Endodermal cell (in vitro differentiated cells): ENCODE measurements at regions not wholly inside any gene's neighbourhood (a gene's known extent, or its start where the extent isn't known, plus 50 kb on each side); places are given as distances from the start of the nearest gene placed in this dataset.

Experiments used
- DNase-seq: peaks from one replicate; pipeline ENCODE4 v3.0.0-alpha.2; 2017
- H3K27ac ChIP-seq: 2 replicates; pipeline ENCODE4 v1.5.1; 2013; ENCODE audit warnings: mild to moderate bottlenecking, low read depth, low read length, moderate library complexity
- H3K27me3 ChIP-seq: 2 replicates; pipeline ENCODE4 v1.6.1; 2013; ENCODE audit warnings: mild to moderate bottlenecking, low read length, moderate library complexity; ENCODE audit not compliant: insufficient read depth, control insufficient read depth, poor library complexity, severe bottlenecking
- H3K36me3 ChIP-seq: 2 replicates; pipeline ENCODE4 v1.7.0; 2013; ENCODE audit warnings: mild to moderate bottlenecking, low read length, moderate library complexity; ENCODE audit not compliant: control insufficient read depth, insufficient read depth
- H3K4me1 ChIP-seq: one replicate; pipeline ENCODE4 v1.7.0; 2013; ENCODE audit warnings: low read length; ENCODE audit not compliant: control insufficient read depth, insufficient read depth
- H3K4me3 ChIP-seq: 2 replicates; pipeline ENCODE4 v1.5.1; 2013; ENCODE audit warnings: mild to moderate bottlenecking, low read length, moderate library complexity
- H3K9ac ChIP-seq: 2 replicates; pipeline ENCODE4 v1.6.1; 2013; ENCODE audit warnings: mild to moderate bottlenecking, low read length, moderate library complexity; ENCODE audit not compliant: poor library complexity, severe bottlenecking; ENCODE audit errors: extremely low read depth
- H3K9me3 ChIP-seq: 2 replicates; pipeline ENCODE4 v1.6.1; 2013; ENCODE audit warnings: mild to moderate bottlenecking, low read length, moderate library complexity; ENCODE audit not compliant: control insufficient read depth
- H3K27ac Mint-ChIP-seq: 2 replicates; pipeline ENCODE4 v1.8.0; 2020; ENCODE audit warnings: mixed read lengths
- H3K27me3 Mint-ChIP-seq: 2 replicates; pipeline ENCODE4 v1.8.0; 2021; ENCODE audit warnings: mild to moderate bottlenecking, mixed read lengths; ENCODE audit not compliant: insufficient read depth
- H3K36me3 Mint-ChIP-seq: 2 replicates; pipeline ENCODE4 v1.8.0; 2020; ENCODE audit warnings: low read depth, mixed read lengths
- H3K4me1 Mint-ChIP-seq: 2 replicates; pipeline ENCODE4 v1.8.0; 2020; ENCODE audit warnings: mixed read lengths
- H3K4me3 Mint-ChIP-seq: 2 replicates; pipeline ENCODE4 v1.8.0; 2020; ENCODE audit warnings: mild to moderate bottlenecking, moderate library complexity, mixed read lengths
- H3K9me3 Mint-ChIP-seq: 2 replicates; pipeline ENCODE4 v1.8.0; 2020; ENCODE audit warnings: mild to moderate bottlenecking, mixed read lengths
- CTCF ChIP-seq: fragments of 200-600 bp; sonication (generic); conservative IDR thresholded peaks from 2 replicates; pipeline ENCODE4 v1.5.0; 2021; ENCODE audit warnings: antibody characterized with exemption, mild to moderate bottlenecking
- WGBS, 2 experiments: methylation state at CpG; one replicate each; pipeline versions ENCODE4 v1.1.5 to v1.1.7; 2013; ENCODE audit warnings: missing lambda C conversion rate in 2 of 2, mixed read lengths in 1 of 2; ENCODE audit not compliant: insufficient coverage in 1 of 2, insufficient read length in 1 of 2; 5-methylcytosine and 5-hydroxymethylcytosine counted together

- DNase-seq = no peak
- no peaks in the 10 kb centered on the region for H3K27me3 Mint-ChIP-seq
- Histone ChIP-seq H3K4me3 (no peak overlapping the region), H3K36me3 (no peaks in the 10 kb centered on the region), H3K9ac (no peak overlapping the region), H3K27me3 (no peaks in the 10 kb centered on the region), H3K27ac (no peak overlapping the region), H3K4me1 (no peaks in the 10 kb centered on the region), H3K9me3 (no peaks in the 10 kb centered on the region)
- no peak overlapping the region for H3K27ac Mint-ChIP-seq
- WGBS, 2 experiments = 86 to 95% methylated on average over 7 of the region's 7 CpGs
- H3K4me1 Mint-ChIP-seq = peaks cover 8% of the 10 kb centered on the region
- no peak for TF ChIP-seq CTCF
- no peak overlapping the region for H3K4me3 Mint-ChIP-seq
- H3K36me3 Mint-ChIP-seq = no peaks in the 10 kb centered on the region
- no peaks in the 10 kb centered on the region for H3K9me3 Mint-ChIP-seq
Measured at GRCh38 chr2:143908843-143909242, 611.1 kb downstream of the ZEB2 start.

- no peaks in the 10 kb centered on the region for H3K27me3 ChIP-seq
- Mint-ChIP-seq H3K27ac (no peak overlapping the region), H3K27me3 (no peaks in the 10 kb centered on the region), H3K36me3 (no peaks in the 10 kb centered on the region), H3K4me3 (no peak overlapping the region), H3K4me1 (peaks cover 4% of the 10 kb centered on the region), H3K9me3 (no peaks in the 10 kb centered on the region)
- 94 to 97% methylated on average over 6 to 7 of the region's 7 CpGs for WGBS, 2 experiments
- TF ChIP-seq CTCF = no peak
- no peaks in the 10 kb centered on the region for H3K36me3 ChIP-seq
- DNase-seq = no peak
- no peak overlapping the region for H3K27ac ChIP-seq
- no peak overlapping the region for H3K4me3 ChIP-seq
- H3K9me3 ChIP-seq = no peaks in the 10 kb centered on the region
- H3K9ac ChIP-seq = no peak overlapping the region
- no peaks in the 10 kb centered on the region for H3K4me1 ChIP-seq
Measured at GRCh38 chr2:143907801-143908200, 612.1 kb downstream of the ZEB2 start.

- WGBS, 2 experiments = 53 to 62% methylated on average over 3 to 4 of the region's 4 CpGs
- H3K4me3 Mint-ChIP-seq = no peak overlapping the region
- Histone ChIP-seq H3K4me3 (no peak overlapping the region), H3K27me3 (no peaks in the 10 kb centered on the region), H3K4me1 (no peaks in the 10 kb centered on the region), H3K9ac (no peak overlapping the region), H3K36me3 (no peaks in the 10 kb centered on the region), H3K9me3 (no peaks in the 10 kb centered on the region), H3K27ac (no peak overlapping the region)
- no peaks in the 10 kb centered on the region for H3K27me3 Mint-ChIP-seq
- TF ChIP-seq CTCF = no peak
- H3K27ac Mint-ChIP-seq = no peak overlapping the region
- H3K36me3 Mint-ChIP-seq = no peaks in the 10 kb centered on the region
- DNase-seq = no peak
- H3K9me3 Mint-ChIP-seq = no peaks in the 10 kb centered on the region
- peaks cover 4% of the 10 kb centered on the region for H3K4me1 Mint-ChIP-seq
Measured at GRCh38 chr2:143906850-143907249, 613.1 kb downstream of the ZEB2 start.
